HuH-7 (cell line): ENCODE measurements at regions not wholly inside any gene's neighbourhood (a gene's known extent, or its start where the extent isn't known, plus 50 kb on each side); places are given as distances from the start of the nearest gene placed in this dataset.

Source experiments
- DNase-seq: peaks from one replicate; pipeline ENCODE4 v3.0.0; 2011; ENCODE audit warnings: low spot score

DNA sequence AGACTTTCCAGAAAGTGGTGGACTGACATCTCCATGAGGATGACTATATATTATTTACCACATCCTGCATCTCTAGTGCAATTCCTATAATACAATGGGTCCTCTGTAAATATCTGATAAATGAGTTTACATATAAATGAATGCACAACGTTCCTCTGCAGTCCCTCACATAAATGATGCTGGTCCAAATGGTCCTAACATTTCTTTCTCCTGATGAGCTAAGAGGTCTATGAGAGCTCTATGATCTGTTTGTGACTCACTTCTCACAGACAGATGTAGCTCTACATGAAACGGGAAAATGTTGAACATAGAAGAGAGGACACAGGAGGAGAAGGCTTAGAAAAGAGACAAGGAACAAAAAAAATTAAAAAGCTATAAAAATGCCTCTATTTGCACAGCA, 201.2 kb upstream of the PIK3C3 start:
- no peak for DNase-seq

DNA sequence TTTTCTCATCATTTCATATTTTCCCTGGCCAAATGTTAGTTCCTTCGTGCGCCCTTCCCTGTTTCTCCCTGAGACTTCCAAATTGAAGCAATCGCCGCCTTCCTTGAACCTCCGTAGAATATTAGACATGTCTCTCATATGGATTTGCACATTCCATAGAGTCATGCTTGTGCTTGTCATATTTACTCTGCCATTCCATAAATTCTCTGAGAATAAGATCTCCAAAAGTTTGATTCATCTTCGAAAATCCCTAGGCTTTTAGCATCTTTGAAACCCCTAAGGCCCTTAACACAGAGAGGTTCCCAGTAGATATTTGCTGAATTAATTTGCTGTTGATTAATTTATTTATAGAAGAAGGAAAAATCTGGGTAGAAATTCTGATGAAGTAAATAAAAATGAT, 202.2 kb upstream of the PIK3C3 start:
- DNase-seq, result no peak

DNA sequence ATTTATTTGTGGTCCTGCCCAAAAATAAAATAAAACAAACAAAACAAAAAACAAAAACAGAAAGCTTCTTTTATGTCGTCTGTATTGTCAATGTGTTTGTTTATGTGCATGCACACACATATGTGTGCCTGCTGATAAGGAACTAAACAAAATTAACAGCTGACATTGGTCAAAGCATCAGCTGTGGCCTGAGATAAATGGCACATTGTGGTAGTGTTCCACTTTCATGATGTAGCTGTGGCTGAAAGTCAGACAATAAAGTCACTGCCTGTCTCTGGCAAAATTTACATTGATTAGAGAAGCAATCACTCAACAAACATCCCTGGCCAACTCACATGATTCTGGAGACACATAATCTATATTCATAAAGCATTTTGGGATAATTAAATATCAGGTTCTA, 203.4 kb upstream of the PIK3C3 start:
- no peak for DNase-seq

DNA sequence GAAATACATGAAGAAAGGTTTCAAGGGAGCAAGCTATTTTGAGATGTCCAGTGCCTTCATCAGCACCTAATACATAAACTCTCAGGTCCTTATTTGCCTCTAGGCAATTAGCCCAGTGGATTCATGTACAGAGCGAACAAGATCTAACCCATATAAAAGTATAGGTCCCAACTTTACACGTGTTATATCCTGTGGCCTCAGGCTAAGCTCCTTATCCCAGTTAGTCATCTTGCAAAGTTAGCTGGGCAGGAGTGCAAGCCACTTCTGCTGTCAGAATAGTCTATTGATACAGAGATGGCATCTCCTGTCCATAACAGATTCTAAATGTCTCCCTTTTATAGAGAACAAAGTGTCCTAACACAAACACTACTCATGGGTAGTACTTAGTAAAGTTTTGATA, 203.9 kb upstream of the PIK3C3 start:
- no peak for DNase-seq

DNA sequence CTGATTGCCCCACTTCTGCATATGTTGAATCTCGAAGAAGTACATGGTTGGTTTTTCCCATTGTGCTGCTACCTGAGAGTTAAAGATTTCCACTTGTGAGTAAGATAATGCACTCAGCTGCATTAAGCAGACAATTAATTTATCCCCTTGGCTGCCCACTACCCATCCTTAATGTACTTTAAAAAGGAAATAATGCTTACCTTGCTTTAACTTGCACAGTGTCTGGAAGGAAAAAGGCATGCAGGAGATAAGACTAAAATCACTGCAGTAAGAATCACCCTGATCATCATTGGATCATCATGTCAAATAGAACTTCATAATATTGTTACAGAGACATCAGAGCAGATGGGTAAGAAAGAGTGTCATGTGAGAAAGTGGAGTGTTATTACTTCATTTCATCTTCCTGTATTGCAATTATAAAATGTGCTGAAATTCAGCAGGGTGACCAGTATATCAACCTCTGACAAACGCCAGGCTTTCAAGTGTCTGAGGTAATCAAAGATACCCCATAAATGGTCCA, 207.3 kb upstream of the PIK3C3 start:
- no peak for DNase-seq

DNA sequence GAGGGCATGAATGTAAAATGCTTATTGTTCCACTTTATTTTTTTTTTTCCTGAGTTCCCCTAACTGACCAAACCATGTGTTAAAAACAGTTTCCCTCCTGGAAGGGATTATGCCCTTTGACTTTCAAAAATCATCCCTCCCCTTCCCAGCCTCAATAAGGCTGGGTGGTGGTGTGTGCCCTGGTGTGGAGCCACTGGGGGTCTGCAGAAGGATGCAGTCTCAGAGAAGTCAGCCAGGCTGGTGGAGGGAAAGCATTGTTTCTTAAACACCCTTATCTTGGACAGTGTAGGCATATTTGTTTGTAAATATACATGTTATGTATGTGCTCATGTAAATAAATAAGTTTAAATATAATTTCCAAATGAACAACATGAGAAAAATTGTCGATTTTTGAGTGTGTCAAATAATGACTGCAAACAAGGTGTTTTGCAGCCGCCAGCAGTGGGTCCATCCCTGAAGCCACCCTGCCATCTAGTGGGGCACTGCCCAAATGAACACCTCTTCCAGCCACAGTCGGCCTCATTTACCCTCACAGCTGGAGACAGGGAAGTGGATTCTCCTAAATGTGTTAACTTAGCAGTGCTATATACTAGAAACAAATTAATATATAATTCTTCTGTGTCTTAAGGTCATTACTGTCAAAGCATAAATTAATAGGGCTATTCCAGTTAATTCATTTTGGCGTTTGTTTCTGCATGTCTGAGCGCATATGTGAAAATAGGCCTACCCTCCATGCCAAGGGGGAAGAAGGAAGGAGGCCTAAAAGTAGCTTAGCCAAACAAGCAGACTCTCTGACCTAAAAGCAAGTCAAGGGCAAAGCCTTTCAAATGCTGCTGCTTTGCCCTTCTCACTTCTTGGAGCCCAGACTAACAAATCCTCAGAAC, 209.6 kb upstream of the PIK3C3 start:
- peak; percentile 30 for DNase-seq

DNA sequence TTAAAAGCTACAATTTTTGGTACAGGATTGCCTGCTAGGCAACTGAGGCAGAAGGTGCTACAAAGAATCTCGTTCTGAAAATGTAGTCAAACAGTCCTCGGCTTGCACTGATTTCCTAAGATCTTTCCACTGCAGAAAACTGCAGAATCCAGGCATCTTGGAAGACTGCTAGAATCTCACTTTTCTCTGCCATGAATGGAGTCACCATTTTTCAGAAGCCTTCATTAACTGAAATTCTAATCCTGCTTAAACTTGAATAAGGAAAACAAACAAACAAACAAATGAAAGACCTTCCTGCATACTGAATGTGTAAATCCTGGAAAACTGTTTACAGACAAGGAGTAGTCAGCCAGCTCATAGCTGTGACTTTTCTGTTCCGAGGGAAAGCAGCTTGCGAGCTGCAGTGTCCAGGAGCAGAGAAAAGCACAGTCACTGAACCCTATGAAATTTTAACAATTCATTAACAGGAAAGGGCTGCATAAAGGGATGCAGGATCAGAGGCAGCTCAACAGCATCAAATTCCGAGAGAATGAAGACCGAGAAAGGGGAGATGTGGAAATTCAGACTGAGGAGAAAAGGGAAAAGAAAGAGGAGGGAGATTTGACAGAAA, 210.5 kb upstream of the PIK3C3 start:
- no peak for DNase-seq

DNA sequence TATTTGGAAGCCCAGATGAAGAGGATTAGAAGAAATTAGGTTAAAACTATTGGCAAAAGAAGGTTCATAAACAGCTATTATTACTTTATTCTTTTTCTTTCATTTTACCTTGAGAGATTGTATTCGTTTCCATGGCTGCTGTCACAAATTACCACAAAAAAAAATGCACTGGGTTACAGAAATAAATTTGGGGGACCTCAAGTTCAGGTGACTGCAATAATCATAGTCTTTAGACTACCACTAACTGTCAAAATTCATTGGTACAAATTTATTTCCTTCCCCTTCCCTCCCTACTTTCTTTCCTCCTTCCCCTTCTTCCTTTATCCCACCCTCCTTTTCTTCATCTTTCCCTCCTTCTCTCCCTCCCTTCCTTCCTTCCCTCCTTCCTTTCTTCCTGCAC, 217.8 kb upstream of the PIK3C3 start:
- DNase-seq, result no peak

DNA sequence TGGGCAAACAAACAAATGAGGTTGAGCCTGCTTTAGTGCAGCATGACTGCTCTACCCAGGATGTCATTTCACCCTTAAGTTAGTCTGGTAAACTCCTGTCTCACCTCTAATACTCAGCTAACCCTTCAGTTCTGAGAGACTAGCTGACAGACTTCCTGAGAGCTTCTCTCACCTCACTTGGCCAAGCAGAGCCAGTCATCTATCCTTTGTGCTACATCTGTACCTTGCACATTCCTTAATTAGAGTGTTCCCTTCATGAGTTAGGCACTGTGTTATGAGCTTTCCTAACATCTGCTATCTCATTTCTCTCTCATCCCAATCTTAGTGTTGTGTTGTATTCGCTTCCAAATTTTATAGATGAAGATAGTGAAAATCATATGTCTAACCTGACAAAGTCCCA, 220.1 kb upstream of the PIK3C3 start:
- no peak for DNase-seq

DNA sequence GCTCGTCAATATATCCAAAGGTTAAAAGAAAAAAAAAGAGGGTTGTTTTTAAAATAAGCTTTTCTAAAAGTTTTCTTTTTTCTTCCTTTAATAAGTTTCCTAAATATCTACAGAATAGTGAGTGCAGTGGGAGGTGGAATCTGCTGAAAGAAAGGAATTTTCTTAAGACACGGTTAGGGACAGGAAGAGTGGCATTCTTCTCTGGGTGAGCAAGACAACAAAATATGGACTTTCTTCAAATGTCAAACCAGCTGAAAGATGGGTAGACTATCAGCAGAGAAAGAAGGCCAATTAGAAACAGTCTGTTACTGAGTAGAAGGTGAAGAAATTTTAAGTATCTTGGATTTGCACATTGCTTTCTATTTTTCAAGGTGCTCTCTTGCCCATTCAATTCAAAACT, 222.7 kb upstream of the PIK3C3 start:
- DNase-seq, result no peak

DNA sequence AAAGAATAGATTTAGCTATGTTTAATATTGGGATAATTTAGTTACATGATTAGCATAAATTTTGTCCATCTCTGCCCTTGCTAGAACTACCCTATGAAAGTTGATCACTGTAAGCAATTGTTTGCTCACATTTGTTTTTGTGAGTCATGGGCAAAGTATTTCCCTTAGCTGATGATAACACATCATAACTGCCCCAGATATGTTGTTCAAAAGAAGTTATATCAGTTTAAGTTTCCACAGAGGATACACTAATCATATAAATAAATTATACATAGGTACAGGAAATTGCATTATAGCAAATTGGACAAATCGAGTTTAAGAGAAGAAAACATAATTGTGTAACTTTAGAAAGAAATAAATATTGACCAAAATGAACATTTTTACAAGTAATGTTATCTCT, 223.2 kb upstream of the PIK3C3 start:
- no peak for DNase-seq

DNA sequence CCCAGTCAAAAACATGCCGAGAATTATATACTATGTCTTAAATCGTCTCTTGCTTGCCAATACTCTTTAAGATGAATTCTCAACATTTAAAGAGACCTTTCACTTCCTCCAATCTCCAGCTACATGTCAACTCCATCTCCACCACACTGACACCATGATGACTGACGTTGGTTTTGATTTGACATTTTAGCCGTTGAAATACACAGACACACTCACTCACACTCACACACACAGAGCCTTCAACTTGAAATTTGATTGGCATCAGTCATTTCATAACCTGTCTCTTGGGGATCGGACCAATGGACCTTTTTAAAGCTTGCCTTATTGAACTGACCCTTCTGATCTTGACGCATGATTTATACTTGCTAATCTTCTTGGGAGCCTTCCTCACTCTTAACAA, 230.8 kb upstream of the PIK3C3 start:
- DNase-seq, result no peak

DNA sequence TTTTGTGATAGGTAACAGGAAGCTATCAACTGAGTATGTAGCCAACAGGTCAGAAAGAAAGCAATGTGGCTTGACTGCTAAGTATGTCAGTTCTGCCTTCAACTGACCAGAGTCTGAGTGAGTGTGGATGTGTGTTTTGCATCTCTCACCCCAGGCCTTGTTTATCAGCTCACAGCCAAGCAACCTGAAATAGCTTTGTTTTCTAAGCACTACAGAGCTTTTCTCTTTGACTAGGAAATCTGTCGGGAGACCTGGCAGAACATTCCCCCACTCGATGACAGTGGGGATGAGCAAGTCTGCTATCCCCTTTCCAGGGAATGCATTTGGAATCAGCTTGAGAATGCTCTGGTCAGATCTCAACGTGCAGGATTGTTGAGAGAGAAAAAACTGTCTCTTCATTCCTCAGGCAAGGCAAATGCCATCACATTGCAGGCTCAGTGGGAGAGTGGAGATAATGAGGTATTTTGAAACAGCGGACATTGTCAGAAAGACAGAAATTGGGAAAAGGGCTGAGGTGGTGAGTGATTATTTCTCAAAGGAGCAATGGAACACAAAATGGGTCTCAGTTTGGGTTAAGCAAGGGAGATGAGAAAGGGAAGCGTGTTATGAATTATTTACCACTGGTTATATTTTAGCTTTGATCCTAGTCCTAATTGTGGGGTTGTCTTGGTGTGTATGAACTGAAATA, 233.8 kb upstream of the PIK3C3 start:
- no peak for DNase-seq

DNA sequence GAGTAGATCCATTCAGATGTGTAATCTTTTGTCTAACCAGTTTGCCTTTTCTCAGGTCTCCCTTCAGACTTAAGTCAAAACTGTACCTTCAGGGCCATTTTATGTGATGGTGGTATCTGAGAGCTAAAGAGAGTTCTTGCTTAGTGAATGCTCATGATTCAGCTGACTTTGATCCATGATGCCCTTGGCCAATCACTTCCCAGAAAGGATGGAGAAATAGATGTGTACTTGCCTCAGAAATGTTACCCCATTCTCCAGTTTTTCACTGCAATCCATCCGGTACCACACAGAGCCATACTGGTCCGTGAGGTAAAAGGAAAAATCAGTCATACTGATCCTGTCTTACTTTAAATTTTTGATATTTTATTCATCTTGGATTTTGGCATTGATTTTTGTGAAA, 234.8 kb upstream of the PIK3C3 start:
- no peak for DNase-seq

DNA sequence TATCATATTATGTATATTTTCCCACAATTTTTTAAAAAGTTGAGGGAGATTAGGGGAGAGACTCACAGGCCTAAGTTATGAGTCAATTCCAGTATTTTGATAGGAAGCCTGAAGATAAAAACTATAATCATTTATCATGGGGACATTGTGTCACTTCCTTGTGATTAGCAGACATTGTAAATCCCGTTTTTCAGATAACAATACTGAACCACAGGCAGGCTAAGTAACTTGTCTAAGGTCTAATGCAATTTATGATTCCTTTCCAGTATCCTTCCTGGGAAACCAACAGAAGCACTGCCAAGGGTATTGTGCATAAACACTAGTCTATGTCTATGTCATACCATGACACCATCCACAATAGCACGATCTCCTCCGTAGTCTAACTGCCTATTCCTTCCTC, 235.2 kb upstream of the PIK3C3 start:
- no peak for DNase-seq

DNA sequence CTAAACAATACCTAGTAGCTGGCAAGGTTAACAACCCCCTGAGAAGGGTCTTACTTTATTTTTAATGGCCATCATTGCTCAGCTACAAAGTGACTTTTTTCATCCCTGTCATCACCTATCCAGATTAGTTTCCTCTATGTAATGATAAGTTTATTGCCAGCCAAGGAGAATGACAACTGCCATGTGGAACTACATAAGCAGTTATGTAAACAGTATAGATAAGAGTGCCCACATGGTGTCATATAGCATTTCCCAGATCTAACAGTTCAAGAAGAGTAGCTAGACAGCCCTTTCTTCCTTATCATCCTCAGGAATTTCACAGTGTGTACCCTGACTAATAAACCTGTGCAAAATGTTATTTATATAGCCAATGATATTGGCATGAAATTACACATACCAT, 240.2 kb upstream of the PIK3C3 start:
- DNase-seq, result peak; percentile 13

DNA sequence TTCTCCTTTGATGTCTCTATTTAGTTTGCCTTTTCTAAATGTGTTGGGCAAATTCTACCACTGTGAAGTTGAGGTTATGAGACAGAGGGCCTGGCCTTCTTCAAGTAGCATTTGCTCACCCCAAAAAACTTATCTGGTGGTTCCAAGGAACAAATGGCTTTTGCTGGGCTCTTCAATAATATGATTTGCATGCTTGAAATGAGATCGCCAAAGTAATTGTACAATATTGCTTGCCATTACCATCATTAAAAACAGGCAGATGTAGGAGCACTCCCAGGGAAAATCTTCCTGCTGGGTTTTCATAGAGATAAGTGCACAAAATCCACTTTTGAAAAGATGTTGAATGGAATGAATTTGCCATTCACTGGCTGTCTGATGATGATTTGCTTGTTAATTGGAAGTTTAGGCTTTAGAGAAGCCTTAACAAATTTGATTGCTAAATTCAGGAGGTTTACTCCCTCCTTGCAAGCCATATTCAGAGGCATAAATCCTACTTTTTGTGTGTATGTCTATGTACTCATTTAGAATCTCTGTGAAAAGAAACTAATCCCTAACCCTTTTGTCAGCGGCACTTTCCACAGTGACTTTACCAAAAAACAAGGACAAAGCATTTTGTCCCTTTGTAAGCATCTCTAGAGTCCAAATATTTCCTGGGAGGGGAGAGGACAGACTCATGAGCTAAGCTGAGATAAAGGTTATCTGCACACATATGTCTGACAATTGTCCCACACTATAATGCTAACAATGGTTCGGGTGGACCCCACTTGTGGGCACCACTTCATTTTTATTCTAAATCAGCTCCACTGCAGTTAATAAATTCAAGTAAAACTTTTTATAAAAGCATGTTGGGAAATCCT, 240.8 kb upstream of the PIK3C3 start:
- no peak for DNase-seq

DNA sequence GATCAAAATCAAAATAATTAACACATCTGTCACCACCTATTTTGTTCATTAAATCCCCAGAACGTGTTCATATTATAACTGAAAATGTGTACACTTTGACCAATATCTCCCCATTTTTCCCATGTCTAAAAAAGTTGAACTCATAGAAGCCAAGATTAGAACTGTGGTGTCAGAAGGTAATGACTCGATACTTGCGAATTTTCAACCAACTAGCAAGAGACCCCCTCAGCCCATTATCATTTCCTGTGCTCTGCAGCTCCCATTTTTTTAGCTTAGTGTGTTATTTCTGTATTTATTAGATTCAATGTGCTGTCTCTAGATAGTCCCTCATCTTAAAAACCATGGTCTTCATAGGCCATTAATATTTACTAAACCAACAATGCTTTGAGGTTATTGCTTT, 248.7 kb upstream of the PIK3C3 start:
- no peak for DNase-seq

DNA sequence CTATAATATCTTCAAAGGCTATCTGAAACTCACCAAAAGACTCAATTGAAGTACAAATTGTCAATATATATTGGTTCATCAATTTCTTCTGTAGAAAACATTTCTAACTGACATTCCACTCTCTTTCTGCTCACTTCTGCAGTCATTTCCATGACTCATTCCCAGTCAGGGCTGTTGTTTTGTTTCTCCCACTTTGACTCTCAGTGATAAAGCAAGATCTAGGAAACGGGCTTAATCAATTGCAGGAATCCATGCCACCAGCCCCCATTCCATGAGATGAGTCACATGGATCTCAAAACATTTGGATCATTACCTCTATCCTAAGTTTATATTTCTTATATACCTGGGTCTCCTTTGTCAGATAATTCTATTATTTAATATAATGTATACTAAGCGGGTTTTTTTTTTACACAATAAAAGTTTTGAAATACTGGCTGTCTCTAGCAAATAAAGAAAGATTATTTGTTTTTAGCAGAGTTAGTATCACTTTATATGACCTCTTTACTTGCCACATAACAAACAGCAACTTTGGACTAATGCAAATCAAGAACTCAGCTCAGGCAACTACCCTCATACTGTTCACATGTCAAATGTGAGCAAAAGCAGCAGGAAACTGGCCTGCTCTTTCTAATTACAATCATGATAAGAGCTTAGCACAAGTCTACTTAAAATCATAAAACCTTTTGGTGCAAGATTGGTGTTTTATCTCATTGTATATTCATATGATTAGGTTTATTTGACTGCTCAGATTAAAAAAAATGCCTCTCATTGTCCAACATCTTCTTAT, 251.1 kb upstream of the PIK3C3 start:
- no peak for DNase-seq

DNA sequence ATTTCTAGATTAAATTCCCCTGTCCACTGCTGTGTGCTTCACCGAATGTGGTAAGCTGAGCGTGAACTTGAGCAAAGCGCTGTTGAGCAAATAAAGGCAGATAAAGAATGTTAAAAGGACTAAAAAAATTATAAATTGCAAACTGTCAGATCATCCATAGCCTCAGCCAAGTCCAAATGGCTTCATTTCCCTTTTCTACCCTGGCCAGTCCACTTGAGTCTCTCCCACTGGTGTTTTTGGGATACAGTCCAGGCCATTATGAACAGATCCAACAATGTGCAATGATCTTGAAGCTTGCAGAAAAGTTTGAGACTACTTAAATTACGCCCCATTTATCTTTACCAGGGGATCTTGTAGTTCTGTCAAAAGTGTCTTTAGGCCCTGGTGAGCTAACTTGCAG, 254.6 kb upstream of the PIK3C3 start:
- DNase-seq, result no peak

DNA sequence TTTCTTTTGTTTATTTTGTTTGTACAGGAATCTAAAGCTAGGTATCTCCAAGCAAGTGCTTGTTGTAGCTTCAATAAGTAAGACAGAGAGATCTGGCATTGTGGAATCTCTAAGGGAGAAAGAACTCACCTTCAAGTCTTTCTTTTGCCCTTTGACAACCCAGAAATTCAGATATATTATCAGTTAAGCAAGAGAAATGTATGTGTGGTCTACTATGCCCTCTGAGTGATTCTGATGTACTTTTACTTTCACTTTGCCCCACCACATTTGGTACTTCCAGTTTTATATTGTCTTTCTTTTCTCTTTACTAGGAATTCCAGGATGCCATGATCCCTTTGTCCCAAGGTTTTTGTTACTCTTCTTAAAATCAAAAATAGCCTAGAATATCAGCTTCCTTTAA, 259.6 kb upstream of the PIK3C3 start:
- DNase-seq, result no peak
